ENCODE measurements at regions not wholly inside any gene's neighbourhood (a gene's known extent, or its start where the extent isn't known, plus 50 kb on each side); places are given as distances from the start of the nearest gene placed in this dataset.

- intact Hi-C loops (cut with micrococcal nuclease), result no loop called here
- H2AFZ ChIP-seq (ENCODE audit: low read length), result no peak overlapping the region
- H3K4me3 ChIP-seq (ENCODE audit: low read length), result no peak overlapping the region
- TF ChIP-seq CTCF (conservative IDR thresholded peaks at IDR 0.05; ENCODE audit: low read depth, low read length), result no peak
- TF ChIP-seq EZH2phosphoT487 (IDR thresholded peaks at IDR 0.05; ENCODE audit: borderline replicate concordance, low read length), result no peak
- TF ChIP-seq EZH2 (IDR thresholded peaks at IDR 0.05; ENCODE audit: low read length, unreplicated experiment), result no peak
- H3K36me3 ChIP-seq (ENCODE audit: low read depth, low read length), result no peaks in the 10 kb centered on the region
- H3K9me2 ChIP-seq (replicated peaks; ENCODE audit: low read length), result no peaks in the 10 kb centered on the region
- peaks cover 13% of the 10 kb centered on the region for H3K4me1 ChIP-seq (ENCODE audit: insufficient read depth, low read length)
- H4K20me1 ChIP-seq (ENCODE audit: low read length), result no peaks in the 10 kb centered on the region
- H3K9me3 ChIP-seq (ENCODE audit: low read length), result no peaks in the 10 kb centered on the region
- no peaks in the 10 kb centered on the region for H3K79me2 ChIP-seq (ENCODE audit: low read length)
- H3K9ac ChIP-seq (ENCODE audit: low read length), result no peak overlapping the region
- ATAC-seq (no peak), DNase-seq (no peak)
- no peak overlapping the region for H3K27ac ChIP-seq (ENCODE audit: low read length)
- ChIA-PET CTCF (no interaction called here), POLR2A (ENCODE audit: unreplicated experiment) (no interaction called here)
- H3K27me3 ChIP-seq (ENCODE audit: low read length), result no peaks in the 10 kb centered on the region
- no peak overlapping the region for H3K4me2 ChIP-seq (ENCODE audit: low read length)
- H3F3A ChIP-seq (ENCODE audit: low read length, unreplicated experiment), result no peaks in the 10 kb centered on the region
- BruUV-seq (replicated peaks), result no TSS peak
Measured at GRCh38 chr20:50253101-50253500, 62.5 kb downstream of the CEBPB start.

- DNase-seq, result no peak
Measured at GRCh38 chr20:50254466-50255079, 63.9 kb downstream of the CEBPB start.

More at GRCh38 chr20:50254466-50255079, 63.9 kb downstream of the CEBPB start:
- BruUV-seq (replicated peaks), result no TSS peak
- H2AFZ ChIP-seq (ENCODE audit: low read length), result no peak overlapping the region
- ChIA-PET CTCF (interaction anchor here (0.5 to 0.6 kb wide), 2 partner anchors 234 to 427 kb away, joined by 4 to 5 read pairs; no protein-coding TSS in a partner anchor), POLR2A (ENCODE audit: unreplicated experiment) (no interaction called here)
- no peaks in the 10 kb centered on the region for H3K9me3 ChIP-seq (ENCODE audit: low read length)
- no peak overlapping the region for H3K27ac ChIP-seq (ENCODE audit: low read length)
- H3K9ac ChIP-seq (ENCODE audit: low read length), result no peak overlapping the region
- intact Hi-C loops (cut with micrococcal nuclease), result no loop called here
- no peaks in the 10 kb centered on the region for H3K27me3 ChIP-seq (ENCODE audit: low read length)
- H3K9me2 ChIP-seq (replicated peaks; ENCODE audit: low read length), result no peaks in the 10 kb centered on the region
- TF ChIP-seq EZH2phosphoT487 (IDR thresholded peaks at IDR 0.05; ENCODE audit: borderline replicate concordance, low read length) (no peak), CTCF (conservative IDR thresholded peaks at IDR 0.05; ENCODE audit: low read depth, low read length) (no peak), EZH2 (IDR thresholded peaks at IDR 0.05; ENCODE audit: low read length, unreplicated experiment) (no peak)
- no peak for ATAC-seq
- H3K79me2 ChIP-seq (ENCODE audit: low read length), result no peaks in the 10 kb centered on the region
- H3K4me3 ChIP-seq (ENCODE audit: low read length), result no peak overlapping the region
- no peak overlapping the region for H3K4me2 ChIP-seq (ENCODE audit: low read length)
- H3K4me1 ChIP-seq (ENCODE audit: insufficient read depth, low read length), result peaks cover 11% of the 10 kb centered on the region
- H3F3A ChIP-seq (ENCODE audit: low read length, unreplicated experiment), result no peaks in the 10 kb centered on the region
- no peaks in the 10 kb centered on the region for H3K36me3 ChIP-seq (ENCODE audit: low read depth, low read length)
- H4K20me1 ChIP-seq (ENCODE audit: low read length), result no peaks in the 10 kb centered on the region
